ENCODE measurements at regions not wholly inside any gene's neighbourhood (a gene's known extent, or its start where the extent isn't known, plus 50 kb on each side); places are given as distances from the start of the nearest gene placed in this dataset.

DNA sequence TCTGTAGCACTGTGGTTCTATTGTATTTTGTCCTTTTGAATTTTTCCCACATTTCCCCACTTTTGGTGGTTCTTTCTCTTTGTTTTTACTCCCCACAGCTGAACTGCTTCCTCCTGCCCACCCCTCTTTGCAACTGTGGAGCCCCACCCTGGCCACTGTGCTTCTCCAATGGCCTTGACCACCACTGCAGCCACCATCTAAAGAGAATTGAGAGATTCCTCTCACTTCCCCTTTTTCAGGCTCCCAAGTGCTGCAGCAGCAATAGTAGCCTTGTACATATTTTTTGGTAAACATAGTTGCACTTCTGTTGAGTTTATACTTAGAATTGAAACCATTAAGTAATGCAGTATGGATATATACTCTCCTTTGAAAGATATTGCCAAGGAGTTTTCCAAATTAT is 51.3 kb upstream of the FRMPD3 start:
- Histone ChIP-seq H3K36me3 (ENCODE audit: insufficient read depth in 1 of 2, low read depth in 1 of 2) (no peaks in the 10 kb centered on the region), H3K27ac (no peak overlapping the region), H3K9me3 (peaks cover 9% of the 10 kb centered on the region), H3K4me1 (no peaks in the 10 kb centered on the region), H3K27me3 (ENCODE audit: insufficient read depth in 3 of 3, low read length in 2 of 3) (peaks cover 0 to 4% (median 0%) of the 10 kb centered on the region in 3 donors), H3K4me3 (no peak overlapping the region)
- TF ChIP-seq, protein P1, sequence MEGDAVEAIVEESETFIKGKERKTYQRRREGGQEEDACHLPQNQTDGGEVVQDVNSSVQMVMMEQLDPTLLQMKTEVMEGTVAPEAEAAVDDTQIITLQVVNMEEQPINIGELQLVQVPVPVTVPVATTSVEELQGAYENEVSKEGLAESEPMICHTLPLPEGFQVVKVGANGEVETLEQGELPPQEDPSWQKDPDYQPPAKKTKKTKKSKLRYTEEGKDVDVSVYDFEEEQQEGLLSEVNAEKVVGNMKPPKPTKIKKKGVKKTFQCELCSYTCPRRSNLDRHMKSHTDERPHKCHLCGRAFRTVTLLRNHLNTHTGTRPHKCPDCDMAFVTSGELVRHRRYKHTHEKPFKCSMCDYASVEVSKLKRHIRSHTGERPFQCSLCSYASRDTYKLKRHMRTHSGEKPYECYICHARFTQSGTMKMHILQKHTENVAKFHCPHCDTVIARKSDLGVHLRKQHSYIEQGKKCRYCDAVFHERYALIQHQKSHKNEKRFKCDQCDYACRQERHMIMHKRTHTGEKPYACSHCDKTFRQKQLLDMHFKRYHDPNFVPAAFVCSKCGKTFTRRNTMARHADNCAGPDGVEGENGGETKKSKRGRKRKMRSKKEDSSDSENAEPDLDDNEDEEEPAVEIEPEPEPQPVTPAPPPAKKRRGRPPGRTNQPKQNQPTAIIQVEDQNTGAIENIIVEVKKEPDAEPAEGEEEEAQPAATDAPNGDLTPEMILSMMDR (IDR thresholded peaks at IDR 0.05): no peak
- ATAC-seq: no peak
- DNase-seq: no peak
- intact Hi-C loops (cut with DNase I): no loop called here
